GM13977 (cell line): ENCODE measurements at regions not wholly inside any gene's neighbourhood (a gene's known extent, or its start where the extent isn't known, plus 50 kb on each side); places are given as distances from the start of the nearest gene placed in this dataset.

ENCODE experiments used
- DNase-seq: peaks from one replicate; pipeline ENCODE4 v3.0.0; 2012; ENCODE audit warnings: low spot score
- CTCF ChIP-seq: IDR thresholded peaks from 2 replicates; pipeline ENCODE4 v1.5.1; 2012; ENCODE audit warnings: mild to moderate bottlenecking, control low read depth; ENCODE audit not compliant: insufficient read depth; ENCODE audit errors: extremely low read depth, missing control alignments
- in situ Hi-C: fragments of 300-500 bp; cut with MboI; formaldehyde crosslinking; loops from one replicate; pipeline ENCODE4 v1.12.0; 2022; ENCODE audit warnings: low sequenced_read_pairs, low pct_unique_long_range_greater_than_20kb, mixed read lengths, inconsistent platforms; ENCODE audit not compliant: unreplicated experiment

- in situ Hi-C loops = no loop called here
- no peak for TF ChIP-seq CTCF
- no peak for DNase-seq
Measured at GRCh38 chr4:152169683-152170082, 366.2 kb downstream of the FBXW7 start.

GRCh38 chr4:152168987-152169616, 366.8 kb downstream of the FBXW7 start:
- no peak for TF ChIP-seq CTCF
- no peak for DNase-seq
- in situ Hi-C loops = no loop called here

GRCh38 chr4:152166567-152166966, 369.3 kb downstream of the FBXW7 start:
- TF ChIP-seq CTCF = no peak
- in situ Hi-C loops = no loop called here
- no peak for DNase-seq

GRCh38 chr4:152165846-152166245, 370.0 kb downstream of the FBXW7 start:
- in situ Hi-C loops = no loop called here
- no peak for DNase-seq
- no peak for TF ChIP-seq CTCF

- no peak for DNase-seq
- TF ChIP-seq CTCF = no peak
- in situ Hi-C loops = no loop called here
Measured at GRCh38 chr4:152165146-152165545, 370.7 kb downstream of the FBXW7 start.

- no peak for DNase-seq
- no peak for TF ChIP-seq CTCF
- in situ Hi-C loops = no loop called here
Measured at GRCh38 chr4:152164561-152164960, 371.3 kb downstream of the FBXW7 start.

GRCh38 chr4:152162331-152162697, 373.6 kb downstream of the FBXW7 start:
- no peak for TF ChIP-seq CTCF
- in situ Hi-C loops = no loop called here
- no peak for DNase-seq
